ENCODE measurements at regions not wholly inside any gene's neighbourhood (a gene's known extent, or its start where the extent isn't known, plus 50 kb on each side); places are given as distances from the start of the nearest gene placed in this dataset.

DNA sequence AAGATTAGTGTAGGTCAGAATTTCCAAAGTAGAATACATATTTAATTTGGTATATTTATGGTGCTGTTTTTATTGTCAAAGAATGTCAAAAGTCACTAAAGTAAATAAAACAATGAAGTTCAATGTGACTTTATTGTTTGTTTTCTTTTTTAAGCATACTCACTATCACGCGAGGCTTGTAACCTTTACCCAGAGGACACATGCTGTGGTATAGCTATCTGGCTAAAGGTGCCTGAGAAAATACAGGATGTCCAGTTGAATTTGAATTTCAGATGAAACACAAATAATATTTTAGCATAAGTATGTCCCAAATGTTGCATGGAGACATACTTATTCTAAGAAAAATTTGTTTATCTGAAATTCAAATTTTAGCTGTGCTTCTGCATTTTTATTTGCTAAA, 103.3 kb upstream of the KLF7 start (continued):
- TF ChIP-seq ZBTB33 (IDR thresholded peaks at IDR 0.05; ENCODE audit: borderline replicate concordance, low read depth) (no peak), SMC3 (IDR thresholded peaks at IDR 0.05; ENCODE audit: low read depth, low read length) (no peak), RCOR1 (IDR thresholded peaks at IDR 0.05; ENCODE audit: low read length) (no peak)

- H3K79me2 ChIP-seq (ENCODE audit: insufficient read depth) = no peaks in the 10 kb centered on the region
- DNase-seq = no peak
- CTCF ChIA-PET = no interaction called here
- no peak overlapping the region for H3K4me2 ChIP-seq
- H4K20me1 ChIP-seq (ENCODE audit: insufficient read depth) = no peaks in the 10 kb centered on the region
- WGBS (ENCODE audit: low lambda C conversion rate) = 92% methylated on average over 5 of the region's 5 CpGs
- no peaks in the 10 kb centered on the region for H3K9me2 ChIP-seq
- H3K9me3 ChIP-seq = no peaks in the 10 kb centered on the region
- H3K4me3 ChIP-seq (ENCODE audit: low read depth in 2 of 2, low read length in 1 of 2) = no peak overlapping the region
- H3K36me3 ChIP-seq (replicated peaks in 1 of 2; ENCODE audit: control insufficient read depth in 1 of 2, insufficient read depth in 2 of 2, low read length in 1 of 2) = no peaks in the 10 kb centered on the region
- TF ChIP-seq MEF2A (IDR thresholded peaks at IDR 0.05; ENCODE audit: borderline replicate concordance, low read depth) (no peak), POLR2AphosphoS5 (IDR thresholded peaks at IDR 0.05; ENCODE audit: low read depth, low read length) (no peak), EZH2phosphoT487 (IDR thresholded peaks at IDR 0.05; ENCODE audit: borderline replicate concordance, low read depth) (no peak)
- no peak overlapping the region for H2AFZ ChIP-seq (ENCODE audit: low read depth)
- no peak overlapping the region for H3K9ac ChIP-seq
- H3K27ac ChIP-seq (ENCODE audit: low read depth in 2 of 2, low read length in 1 of 2) = no peak overlapping the region
- H3F3A ChIP-seq (replicated peaks; ENCODE audit: insufficient read depth) = no peaks in the 10 kb centered on the region
- POLR2A ChIA-PET = no interaction called here
- H3K4me1 ChIP-seq (ENCODE audit: control insufficient read depth in 1 of 2, insufficient read depth in 2 of 2, low read depth in 1 of 2, low read length in 1 of 2) = no peaks in the 10 kb centered on the region; a peak in 1 of 4 replicates
- H3K27me3 ChIP-seq (ENCODE audit: insufficient read depth) = no peaks in the 10 kb centered on the region
Observed at GRCh38 chr2:207274530-207275189, 108.9 kb upstream of the KLF7 start.

- POLR2A ChIA-PET = no interaction called here
Observed at GRCh38 chr2:207275779-207276178, 110.0 kb upstream of the KLF7 start.

More at GRCh38 chr2:207275779-207276178, 110.0 kb upstream of the KLF7 start:
- H3K4me1 ChIP-seq (ENCODE audit: control insufficient read depth in 1 of 2, insufficient read depth in 2 of 2, low read depth in 1 of 2, low read length in 1 of 2) = no peaks in the 10 kb centered on the region
- H3K36me3 ChIP-seq (replicated peaks in 1 of 2; ENCODE audit: control insufficient read depth in 1 of 2, insufficient read depth in 2 of 2, low read length in 1 of 2) = no peaks in the 10 kb centered on the region
- no peak for DNase-seq
- H3K27me3 ChIP-seq (ENCODE audit: insufficient read depth) = no peaks in the 10 kb centered on the region
- no peak overlapping the region for H3K4me2 ChIP-seq
- H3K4me3 ChIP-seq (ENCODE audit: low read depth in 2 of 2, low read length in 1 of 2) = no peak overlapping the region
- H3K9me2 ChIP-seq = no peaks in the 10 kb centered on the region
- 100% methylated on average over 2 of the region's 2 CpGs for WGBS (ENCODE audit: low lambda C conversion rate)
- no peak overlapping the region for H3K9ac ChIP-seq
- H2AFZ ChIP-seq (ENCODE audit: low read depth) = no peak overlapping the region
- H3K9me3 ChIP-seq = no peaks in the 10 kb centered on the region
- no peaks in the 10 kb centered on the region for H3F3A ChIP-seq (replicated peaks; ENCODE audit: insufficient read depth)
- TF ChIP-seq REST (IDR thresholded peaks at IDR 0.05; ENCODE audit: low read depth, low read length) (no peak), SIN3A (IDR thresholded peaks at IDR 0.05; ENCODE audit: borderline replicate concordance, low read depth, low read length) (no peak)
- no peak overlapping the region for H3K27ac ChIP-seq (ENCODE audit: low read depth in 2 of 2, low read length in 1 of 2)
- H3K79me2 ChIP-seq (ENCODE audit: insufficient read depth) = no peaks in the 10 kb centered on the region
- H4K20me1 ChIP-seq (ENCODE audit: insufficient read depth) = no peaks in the 10 kb centered on the region
- CTCF ChIA-PET = no interaction called here
